ENCODE measurements at regions not wholly inside any gene's neighbourhood (a gene's known extent, or its start where the extent isn't known, plus 50 kb on each side); places are given as distances from the start of the nearest gene placed in this dataset.

GRCh38 chr20:22308934-22309333 lies 275.4 kb downstream of the FOXA2 start:
- H3K27me3 Mint-ChIP-seq (ENCODE audit: low read depth) = peaks cover 24% of the 10 kb centered on the region
- no peak overlapping the region for H2BK5ac ChIP-seq (ENCODE audit: insufficient read length, low read length)
- WGBS (ENCODE audit: extremely low coverage, insufficient read length, low lambda C conversion rate) = 100% methylated on average over 1 of the region's 1 CpG

More at GRCh38 chr20:22308934-22309333, 275.4 kb downstream of the FOXA2 start:
- Histone ChIP-seq H3K4me1 (ENCODE audit: insufficient read depth, low read length) (no peaks in the 10 kb centered on the region), H4K20me1 (ENCODE audit: control insufficient read depth, insufficient read depth, insufficient read length) (no peaks in the 10 kb centered on the region), H2BK20ac (ENCODE audit: low read depth, low read length, poor library complexity, severe bottlenecking) (no peak overlapping the region), H4K5ac (ENCODE audit: insufficient read length, low read depth, low read length) (no peak overlapping the region), H3K9ac (ENCODE audit: extremely low read depth, insufficient read length, low read length) (no peak overlapping the region), H3K27ac (ENCODE audit: insufficient read length, low read depth, low read length) (no peak overlapping the region), H3K14ac (ENCODE audit: insufficient read depth, low read length) (no peak overlapping the region), H4K8ac (replicated peaks; ENCODE audit: insufficient read length, low read depth, low read length) (no peak overlapping the region), H3K9me3 (ENCODE audit: control insufficient read depth, low read depth, low read length) (no peaks in the 10 kb centered on the region), H3K23ac (ENCODE audit: insufficient read length, low read depth, low read length) (no peak overlapping the region), H3K23me2 (ENCODE audit: insufficient read length, low read depth, low read length, poor library complexity, severe bottlenecking) (no peaks in the 10 kb centered on the region), H3K4ac (ENCODE audit: low read depth, low read length) (no peak overlapping the region), H2AK5ac (ENCODE audit: insufficient read length, low read length) (no peak overlapping the region), H2BK15ac (ENCODE audit: low read depth, low read length) (no peak overlapping the region), H3T11ph (ENCODE audit: low read length) (no peak overlapping the region), H3K4me2 (ENCODE audit: insufficient read depth, insufficient read length, low read length) (no peak overlapping the region), H3K79me2 (ENCODE audit: insufficient read depth, low read length) (no peaks in the 10 kb centered on the region), H2BK120ac (ENCODE audit: low read depth, low read length, poor library complexity, severe bottlenecking) (no peak overlapping the region), H2BK12ac (ENCODE audit: insufficient read length, low read depth, low read length) (no peak overlapping the region), H4K91ac (ENCODE audit: insufficient read length, low read depth, low read length) (no peak overlapping the region), H3K18ac (ENCODE audit: insufficient read length, low read depth, low read length) (no peak overlapping the region), H3K79me1 (ENCODE audit: insufficient read depth, low read depth, low read length, poor library complexity, severe bottlenecking) (no peaks in the 10 kb centered on the region), H2AFZ (ENCODE audit: low read length) (no peak overlapping the region), H3K56ac (ENCODE audit: insufficient read length, low read depth, low read length) (no peak overlapping the region), H3K27me3 (ENCODE audit: insufficient read depth, low read length) (no peaks in the 10 kb centered on the region)
- Mint-ChIP-seq H3K9me3 (no peaks in the 10 kb centered on the region), H3K36me3 (ENCODE audit: insufficient read depth in 1 of 3, low read depth in 3 of 3) (no peaks in the 10 kb centered on the region), H3K4me3 (no peak overlapping the region), H3K4me1 (peaks cover 5 to 6% of the 10 kb centered on the region in 2 experiments; a peak in 3 of 4 replicates), H3K27ac (no peak overlapping the region)
- no peak for DNase-seq
- TF ChIP-seq CTCF (conservative IDR thresholded peaks at IDR 0.05) = no peak

Measured in H9 (cell line).